ENCODE measurements at regions not wholly inside any gene's neighbourhood (a gene's known extent, or its start where the extent isn't known, plus 50 kb on each side); places are given as distances from the start of the nearest gene placed in this dataset.

DNA sequence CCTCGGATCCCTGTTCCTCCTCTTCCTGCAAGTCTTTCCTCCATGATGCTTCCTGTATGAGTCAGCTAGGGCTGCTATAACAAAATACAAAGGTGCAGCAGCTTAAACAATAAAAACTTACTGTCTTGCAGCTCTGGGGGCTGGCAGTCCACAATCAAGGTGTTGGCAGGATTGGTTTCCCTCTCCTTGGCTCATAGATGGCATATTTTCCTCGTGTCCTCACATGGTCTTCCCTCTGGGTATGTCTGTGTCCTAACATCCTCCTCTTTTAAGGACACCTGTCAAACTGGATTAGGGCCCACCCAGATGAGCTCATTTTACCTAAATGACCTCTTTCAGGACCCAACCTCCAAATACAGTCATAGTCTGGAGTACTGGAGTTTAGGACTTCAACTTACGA lies 117.5 kb downstream of the MED10 start:
- no peaks in the 10 kb centered on the region for H3K27me3 ChIP-seq (ENCODE audit: control insufficient read depth in 3 of 3, insufficient read depth in 3 of 3, low read length in 3 of 3)

DNA sequence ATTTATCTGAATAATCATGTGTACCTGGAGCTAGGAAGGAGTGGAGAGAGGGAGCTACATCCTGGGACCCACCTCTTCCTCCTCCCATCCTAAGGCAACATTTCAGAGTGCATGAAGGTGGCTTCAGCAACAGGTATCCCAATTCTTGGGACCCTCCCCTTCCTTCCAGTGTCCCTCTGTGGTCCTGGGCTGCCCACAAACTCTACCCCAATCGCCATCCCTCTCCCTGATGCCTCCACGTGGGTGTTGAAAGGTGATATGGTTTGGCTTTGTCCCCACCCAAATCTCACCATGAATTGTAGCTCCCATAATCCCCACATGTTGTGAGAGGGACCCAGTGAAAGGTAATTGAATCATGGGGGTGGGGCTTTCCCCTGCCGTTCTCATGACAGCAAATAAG lies 121.4 kb downstream of the MED10 start:
- Histone ChIP-seq H3K9me3 (ENCODE audit: control insufficient read depth in 3 of 3, low read length in 3 of 3) (no peaks in the 10 kb centered on the region), H3K4me3 (ENCODE audit: low read length in 3 of 3) (no peak overlapping the region), H3K36me3 (ENCODE audit: control insufficient read depth in 3 of 3, insufficient read depth in 3 of 3, low read length in 3 of 3) (no peaks in the 10 kb centered on the region), H3K27me3 (ENCODE audit: control insufficient read depth in 3 of 3, insufficient read depth in 3 of 3, low read length in 3 of 3) (no peaks in the 10 kb centered on the region), H3K27ac (ENCODE audit: low read depth, low read length) (no peak overlapping the region), H3K4me1 (ENCODE audit: control insufficient read depth in 3 of 3, insufficient read depth in 3 of 3, low read length in 3 of 3) (no peaks in the 10 kb centered on the region), H3K9ac (ENCODE audit: low read depth in 1 of 3, low read length in 3 of 3) (no peak overlapping the region)

More for the DNA sequence above, 117.5 kb downstream of the MED10 start:
- Histone ChIP-seq H3K36me3 (ENCODE audit: control insufficient read depth in 3 of 3, insufficient read depth in 3 of 3, low read length in 3 of 3) (no peaks in the 10 kb centered on the region), H3K9me3 (ENCODE audit: control insufficient read depth in 3 of 3, low read length in 3 of 3) (no peaks in the 10 kb centered on the region), H3K27ac (ENCODE audit: low read depth, low read length) (no peak overlapping the region), H3K4me3 (ENCODE audit: low read length in 3 of 3) (no peak overlapping the region), H3K9ac (ENCODE audit: low read depth in 1 of 3, low read length in 3 of 3) (no peak overlapping the region), H3K4me1 (ENCODE audit: control insufficient read depth in 3 of 3, insufficient read depth in 3 of 3, low read length in 3 of 3) (no peaks in the 10 kb centered on the region)

DNA sequence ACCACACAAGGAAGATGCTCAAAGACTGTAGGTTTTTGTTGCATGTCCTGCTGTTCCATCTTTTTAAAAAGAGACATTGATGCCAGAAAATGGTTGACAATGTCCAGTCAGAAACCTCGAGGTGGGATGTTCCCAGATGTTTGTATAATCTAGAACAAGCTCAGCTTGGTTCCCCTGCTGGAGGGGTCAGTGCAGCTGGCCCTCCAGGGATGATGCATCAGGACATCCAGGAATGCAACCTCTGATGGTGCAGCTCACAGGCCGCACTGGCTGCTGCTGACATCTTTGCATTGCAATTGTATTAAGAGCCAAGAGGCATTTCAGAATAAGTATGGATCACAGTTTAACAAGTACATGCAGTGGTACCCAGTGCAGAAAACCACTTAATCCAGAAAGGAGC lies 122.4 kb downstream of the MED10 start:
- Histone ChIP-seq H3K4me1 (ENCODE audit: control insufficient read depth in 3 of 3, insufficient read depth in 3 of 3, low read length in 3 of 3) (no peaks in the 10 kb centered on the region), H3K9me3 (ENCODE audit: control insufficient read depth in 3 of 3, low read length in 3 of 3) (no peaks in the 10 kb centered on the region), H3K9ac (ENCODE audit: low read depth in 1 of 3, low read length in 3 of 3) (no peak overlapping the region), H3K36me3 (ENCODE audit: control insufficient read depth in 3 of 3, insufficient read depth in 3 of 3, low read length in 3 of 3) (no peaks in the 10 kb centered on the region), H3K27ac (ENCODE audit: low read depth, low read length) (no peak overlapping the region), H3K4me3 (ENCODE audit: low read length in 3 of 3) (no peak overlapping the region), H3K27me3 (ENCODE audit: control insufficient read depth in 3 of 3, insufficient read depth in 3 of 3, low read length in 3 of 3) (no peaks in the 10 kb centered on the region)

DNA sequence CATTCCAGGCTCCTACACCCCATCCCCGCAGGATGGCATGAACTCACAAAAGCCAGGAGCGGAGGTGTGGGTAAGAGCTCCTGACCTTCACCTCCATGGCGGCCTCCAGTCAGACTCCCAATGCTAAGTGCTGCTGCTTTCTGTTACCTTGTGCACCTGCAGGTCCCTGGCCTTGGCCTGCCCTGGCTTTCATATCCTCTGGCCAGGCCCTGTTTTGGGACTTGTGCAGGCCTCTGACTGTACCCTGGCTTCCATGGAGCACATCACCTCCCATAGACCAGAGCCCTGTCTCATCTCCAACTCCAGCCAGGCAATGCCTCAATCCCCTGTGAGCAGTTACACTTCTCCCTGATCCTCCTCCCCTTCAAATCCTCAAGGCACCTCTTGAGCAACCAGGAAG lies 124.5 kb downstream of the MED10 start:
- H3K27ac ChIP-seq (ENCODE audit: low read depth, low read length) = no peak overlapping the region
- no peaks in the 10 kb centered on the region for H3K4me1 ChIP-seq (ENCODE audit: control insufficient read depth in 3 of 3, insufficient read depth in 3 of 3, low read length in 3 of 3)
- H3K4me3 ChIP-seq (ENCODE audit: low read length in 3 of 3) = no peak overlapping the region
- H3K9me3 ChIP-seq (ENCODE audit: control insufficient read depth in 3 of 3, low read length in 3 of 3) = peaks cover 0 to 4% (median 0%) of the 10 kb centered on the region in 3 donors
- H3K27me3 ChIP-seq (ENCODE audit: control insufficient read depth in 3 of 3, insufficient read depth in 3 of 3, low read length in 3 of 3) = no peaks in the 10 kb centered on the region
- no peak overlapping the region for H3K9ac ChIP-seq (ENCODE audit: low read depth in 1 of 3, low read length in 3 of 3)
- no peaks in the 10 kb centered on the region for H3K36me3 ChIP-seq (ENCODE audit: control insufficient read depth in 3 of 3, insufficient read depth in 3 of 3, low read length in 3 of 3)

DNA sequence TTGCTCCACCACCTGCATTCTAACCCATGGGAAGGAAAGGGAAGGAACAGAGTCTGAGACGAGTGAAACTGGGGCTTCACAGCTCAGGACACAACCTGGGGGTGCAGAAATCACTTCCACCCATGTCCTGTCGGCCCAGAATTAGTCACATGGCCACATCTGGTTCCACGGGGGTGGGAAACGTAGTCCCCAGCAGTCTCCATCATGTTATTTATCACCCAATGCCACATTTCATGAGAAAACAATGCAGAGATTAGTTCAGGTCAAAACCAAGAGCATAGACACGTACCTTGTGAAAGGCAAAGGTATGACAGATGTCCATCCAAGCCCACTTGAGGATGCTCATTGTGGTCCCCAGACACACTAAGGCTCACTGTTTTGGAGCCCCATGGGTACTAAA lies 125.1 kb downstream of the MED10 start:
- Histone ChIP-seq H3K4me3 (ENCODE audit: low read length in 3 of 3) (no peak overlapping the region), H3K36me3 (ENCODE audit: control insufficient read depth in 3 of 3, insufficient read depth in 3 of 3, low read length in 3 of 3) (no peaks in the 10 kb centered on the region), H3K9ac (ENCODE audit: low read depth in 1 of 3, low read length in 3 of 3) (no peak overlapping the region), H3K27ac (ENCODE audit: low read depth, low read length) (no peak overlapping the region), H3K27me3 (ENCODE audit: control insufficient read depth in 3 of 3, insufficient read depth in 3 of 3, low read length in 3 of 3) (no peaks in the 10 kb centered on the region), H3K9me3 (ENCODE audit: control insufficient read depth in 3 of 3, low read length in 3 of 3) (peaks cover 0 to 4% (median 0%) of the 10 kb centered on the region in 3 donors), H3K4me1 (ENCODE audit: control insufficient read depth in 3 of 3, insufficient read depth in 3 of 3, low read length in 3 of 3) (no peaks in the 10 kb centered on the region)

DNA sequence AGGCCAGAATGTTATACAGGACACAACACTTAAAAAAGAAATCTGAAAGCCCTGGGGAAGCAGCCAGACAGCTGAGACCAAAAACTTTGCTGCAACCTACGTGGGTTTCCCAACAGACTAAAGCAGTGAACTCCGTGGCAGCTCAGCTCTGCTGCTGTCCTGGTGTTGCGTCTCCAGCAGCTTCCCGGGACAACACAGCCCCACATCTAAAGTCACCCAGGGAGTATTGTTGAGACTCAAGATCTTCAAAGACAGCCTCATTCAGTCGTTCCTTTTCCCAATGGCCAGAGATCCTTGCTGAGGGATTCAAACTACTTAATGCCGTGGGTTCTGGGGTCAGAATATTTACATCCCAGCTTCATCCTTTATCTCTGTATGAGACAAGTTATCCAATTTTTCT lies 125.8 kb downstream of the MED10 start:
- Histone ChIP-seq H3K4me3 (ENCODE audit: low read length in 3 of 3) (no peak overlapping the region), H3K27ac (ENCODE audit: low read depth, low read length) (no peak overlapping the region), H3K36me3 (ENCODE audit: control insufficient read depth in 3 of 3, insufficient read depth in 3 of 3, low read length in 3 of 3) (no peaks in the 10 kb centered on the region), H3K27me3 (ENCODE audit: control insufficient read depth in 3 of 3, insufficient read depth in 3 of 3, low read length in 3 of 3) (no peaks in the 10 kb centered on the region), H3K9ac (ENCODE audit: low read depth in 1 of 3, low read length in 3 of 3) (no peak overlapping the region), H3K9me3 (ENCODE audit: control insufficient read depth in 3 of 3, low read length in 3 of 3) (peaks cover 0 to 4% (median 0%) of the 10 kb centered on the region in 3 donors), H3K4me1 (ENCODE audit: control insufficient read depth in 3 of 3, insufficient read depth in 3 of 3, low read length in 3 of 3) (no peaks in the 10 kb centered on the region)

DNA sequence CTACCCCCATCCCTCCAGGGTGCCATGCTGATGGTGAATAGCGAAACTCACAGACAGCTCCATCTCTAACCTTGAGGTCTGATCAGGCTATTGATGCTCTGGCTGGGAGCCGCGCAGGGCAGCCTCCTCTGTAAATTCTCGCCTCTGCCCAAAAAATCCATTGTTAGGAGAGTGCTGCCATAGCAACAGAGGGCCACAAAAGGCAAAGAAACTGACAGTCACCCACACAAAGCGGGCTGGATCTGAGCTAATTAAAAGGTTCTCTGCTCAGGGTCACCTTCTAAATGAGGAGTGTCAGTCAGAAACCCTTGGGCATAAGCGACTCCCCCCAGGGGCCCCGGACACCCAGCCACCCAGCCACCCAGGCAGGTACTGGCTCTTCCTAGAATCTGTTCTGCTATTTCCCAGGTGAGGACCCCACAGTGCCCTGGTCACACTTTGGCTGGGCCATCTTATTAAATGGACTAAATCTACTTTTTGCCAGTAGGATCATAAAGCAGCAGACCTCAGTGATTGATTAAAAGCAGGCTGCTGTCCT lies 126.7 kb downstream of the MED10 start:
- Histone ChIP-seq H3K27ac (ENCODE audit: low read depth, low read length) (no peak overlapping the region), H3K27me3 (ENCODE audit: control insufficient read depth in 3 of 3, insufficient read depth in 3 of 3, low read length in 3 of 3) (no peaks in the 10 kb centered on the region), H3K4me1 (ENCODE audit: control insufficient read depth in 3 of 3, insufficient read depth in 3 of 3, low read length in 3 of 3) (no peaks in the 10 kb centered on the region)

DNA sequence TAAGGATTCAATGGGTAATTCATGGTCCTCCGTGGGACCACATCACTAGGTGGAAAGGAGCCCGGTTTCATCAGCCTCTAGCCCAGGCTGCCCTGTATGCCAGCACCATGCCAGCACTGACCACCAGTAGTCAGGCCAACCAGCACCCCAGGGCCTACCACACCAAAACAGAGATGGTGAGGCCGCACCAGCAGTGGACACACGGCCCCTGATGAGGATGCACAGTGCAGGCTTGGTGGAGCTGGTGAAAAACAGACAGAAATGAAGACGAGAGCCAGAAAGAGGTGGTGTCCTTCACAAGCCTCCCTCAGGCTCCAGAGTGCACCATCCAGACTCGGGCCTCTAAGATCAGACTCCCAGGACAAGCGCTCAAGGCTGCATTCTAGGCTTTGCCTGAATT lies 128.2 kb downstream of the MED10 start:
- Histone ChIP-seq H3K4me1 (ENCODE audit: control insufficient read depth in 3 of 3, insufficient read depth in 3 of 3, low read length in 3 of 3) (no peaks in the 10 kb centered on the region), H3K27ac (ENCODE audit: low read depth, low read length) (no peak overlapping the region), H3K27me3 (ENCODE audit: control insufficient read depth in 3 of 3, insufficient read depth in 3 of 3, low read length in 3 of 3) (no peaks in the 10 kb centered on the region), H3K9me3 (ENCODE audit: control insufficient read depth in 3 of 3, low read length in 3 of 3) (peaks cover 0 to 4% (median 0%) of the 10 kb centered on the region in 3 donors), H3K4me3 (ENCODE audit: low read length in 3 of 3) (no peak overlapping the region), H3K9ac (ENCODE audit: low read depth in 1 of 3, low read length in 3 of 3) (no peak overlapping the region), H3K36me3 (ENCODE audit: control insufficient read depth in 3 of 3, insufficient read depth in 3 of 3, low read length in 3 of 3) (no peaks in the 10 kb centered on the region)

More for the DNA sequence above, 126.7 kb downstream of the MED10 start:
- Histone ChIP-seq H3K36me3 (ENCODE audit: control insufficient read depth in 3 of 3, insufficient read depth in 3 of 3, low read length in 3 of 3) (no peaks in the 10 kb centered on the region), H3K9ac (ENCODE audit: low read depth in 1 of 3, low read length in 3 of 3) (no peak overlapping the region), H3K4me3 (ENCODE audit: low read length in 3 of 3) (no peak overlapping the region), H3K9me3 (ENCODE audit: control insufficient read depth in 3 of 3, low read length in 3 of 3) (peaks cover 0 to 4% (median 0%) of the 10 kb centered on the region in 3 donors)

DNA sequence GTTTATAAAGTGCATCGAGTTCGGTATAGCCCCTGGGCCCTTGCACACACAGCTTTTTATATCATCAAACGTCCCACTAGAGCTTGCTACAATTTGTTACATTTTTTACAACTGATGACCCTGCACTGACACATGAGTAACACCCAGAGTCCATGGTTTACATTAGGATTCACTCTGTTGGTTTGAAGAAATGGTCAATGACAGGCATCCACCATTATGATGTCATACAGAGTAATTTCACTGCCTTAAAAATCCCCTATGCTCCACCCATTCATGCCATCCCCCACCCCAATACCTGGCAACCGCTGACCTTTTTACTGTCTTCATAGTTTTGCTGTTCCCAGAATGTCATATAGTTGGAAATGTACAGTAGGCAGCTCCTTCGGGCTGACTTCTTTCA lies 130.2 kb downstream of the MED10 start:
- no peaks in the 10 kb centered on the region for H3K4me1 ChIP-seq (ENCODE audit: control insufficient read depth in 3 of 3, insufficient read depth in 3 of 3, low read length in 3 of 3)
- no peak overlapping the region for H3K9ac ChIP-seq (ENCODE audit: low read depth in 1 of 3, low read length in 3 of 3)
- H3K27me3 ChIP-seq (ENCODE audit: control insufficient read depth in 3 of 3, insufficient read depth in 3 of 3, low read length in 3 of 3) = no peaks in the 10 kb centered on the region
- H3K36me3 ChIP-seq (ENCODE audit: control insufficient read depth in 3 of 3, insufficient read depth in 3 of 3, low read length in 3 of 3) = no peaks in the 10 kb centered on the region
- H3K9me3 ChIP-seq (ENCODE audit: control insufficient read depth in 3 of 3, low read length in 3 of 3) = peaks cover 0 to 4% (median 0%) of the 10 kb centered on the region in 3 donors
- no peak overlapping the region for H3K4me3 ChIP-seq (ENCODE audit: low read length in 3 of 3)
- H3K27ac ChIP-seq (ENCODE audit: low read depth, low read length) = no peak overlapping the region

DNA sequence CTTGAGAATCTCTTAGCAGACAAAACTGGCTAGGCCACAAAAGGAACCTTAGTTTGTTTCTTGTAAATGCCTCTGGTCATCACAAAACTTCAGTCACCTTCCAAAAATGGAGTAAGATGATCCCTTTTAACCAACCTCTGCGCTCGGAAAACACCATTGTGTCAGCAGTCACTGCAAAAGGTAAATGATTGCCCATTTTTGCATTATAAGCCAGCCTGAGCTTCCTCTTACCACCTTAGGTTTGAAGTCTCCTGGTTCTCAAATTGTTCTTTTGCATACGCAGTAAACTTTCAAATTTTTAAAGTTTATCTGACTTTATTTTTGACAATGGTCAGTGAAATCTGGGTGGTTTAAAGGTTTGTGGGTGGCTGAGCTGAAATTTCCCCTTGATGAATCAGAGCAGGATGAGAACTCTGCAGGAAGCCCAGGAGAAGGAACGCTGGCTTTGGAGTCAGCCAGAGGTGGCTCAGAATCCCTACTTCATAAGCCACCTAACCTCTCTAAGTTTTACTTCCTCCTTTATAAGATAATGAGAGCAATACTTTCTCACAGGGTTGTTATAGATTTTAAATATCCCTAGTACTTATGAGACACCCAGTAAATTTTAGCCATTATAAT lies 131.4 kb downstream of the MED10 start:
- no peaks in the 10 kb centered on the region for H3K4me1 ChIP-seq (ENCODE audit: control insufficient read depth in 3 of 3, insufficient read depth in 3 of 3, low read length in 3 of 3)
- H3K4me3 ChIP-seq (ENCODE audit: low read length in 3 of 3) = no peak overlapping the region
- peaks cover 0 to 4% (median 0%) of the 10 kb centered on the region in 3 donors for H3K9me3 ChIP-seq (ENCODE audit: control insufficient read depth in 3 of 3, low read length in 3 of 3)
- H3K36me3 ChIP-seq (ENCODE audit: control insufficient read depth in 3 of 3, insufficient read depth in 3 of 3, low read length in 3 of 3) = no peaks in the 10 kb centered on the region
- H3K27ac ChIP-seq (ENCODE audit: low read depth, low read length) = no peak overlapping the region
- H3K9ac ChIP-seq (ENCODE audit: low read depth in 1 of 3, low read length in 3 of 3) = no peak overlapping the region
- no peaks in the 10 kb centered on the region for H3K27me3 ChIP-seq (ENCODE audit: control insufficient read depth in 3 of 3, insufficient read depth in 3 of 3, low read length in 3 of 3)

All from skeletal muscle tissue (tissue), 3 donors.